Peyer's patch (tissue), 4 donors: ENCODE measurements at regions not wholly inside any gene's neighbourhood (a gene's known extent, or its start where the extent isn't known, plus 50 kb on each side); places are given as distances from the start of the nearest gene placed in this dataset.

ENCODE experiments used
- DNase-seq, 3 donors: peaks; one replicate each; pipeline ENCODE4 v3.0.0-alpha.2; 2017 to 2019
- H3K27ac ChIP-seq, 4 donors: fragments of 200-600 bp; sonication (generic); one replicate each; pipeline ENCODE4 v1.5.1; 2016 to 2019
- H3K27me3 ChIP-seq, 2 donors: fragments of 200-600 bp; sonication (generic); one replicate each; pipeline ENCODE4 v1.5.1; 2019
- H3K36me3 ChIP-seq, 3 donors: fragments of 200-600 bp; sonication (generic); one replicate each; pipeline ENCODE4 v1.5.1; 2016 to 2019
- H3K4me1 ChIP-seq, 4 donors: fragments of 200-600 bp; sonication (generic); one replicate each; pipeline ENCODE4 v1.5.1; 2016 to 2019
- H3K4me3 ChIP-seq, 4 donors: fragments of 200-600 bp; sonication (generic); 1 replicate in 3 of 4; 2 replicates in 1 of 4; pipeline ENCODE4 v1.5.1; 2016 to 2019; ENCODE audit warnings: mild to moderate bottlenecking in 1 of 4
- H3K9me3 ChIP-seq, 4 donors: fragments of 200-600 bp; sonication (generic); one replicate each; pipeline ENCODE4 v1.5.1; 2016 to 2019; ENCODE audit warnings: mild to moderate bottlenecking in 1 of 4
- CTCF ChIP-seq, 6 experiments: fragments of 450-650 bp in 4 of 6; fragments of 200-600 bp in 2 of 6; sonication (generic) in 1 of 6; IDR thresholded peaks; one replicate each; pipeline ENCODE4 v1.5.1; 2017 to 2019; ENCODE audit warnings: antibody characterized with exemption in 6 of 6, mild to moderate bottlenecking in 3 of 6, moderate library complexity in 1 of 6
- POLR2A ChIP-seq, 2 donors: fragments of 450-650 bp; IDR thresholded peaks; one replicate each; pipeline ENCODE4 v1.5.1; 2017; ENCODE audit warnings: antibody characterized with exemption in 2 of 2, mild to moderate bottlenecking in 2 of 2, moderate library complexity in 2 of 2

- DNase-seq: no peak
- TF ChIP-seq CTCF (IDR thresholded peaks at IDR 0.05) (no peak), POLR2A (IDR thresholded peaks at IDR 0.05) (no peak)
- Histone ChIP-seq H3K27me3 (no peaks in the 10 kb centered on the region), H3K27ac (no peak overlapping the region), H3K4me1 (no peaks in the 10 kb centered on the region), H3K9me3 (peaks cover 0 to 4% (median 0%) of the 10 kb centered on the region in 4 donors), H3K36me3 (no peaks in the 10 kb centered on the region), H3K4me3 (no peak overlapping the region)
Observed at GRCh38 chr1:4324525-4324924, 329.9 kb upstream of the AJAP1 start.

GRCh38 chr1:4327142-4327541, 327.3 kb upstream of the AJAP1 start:
- DNase-seq: no peak
- Histone ChIP-seq H3K9me3 (no peaks in the 10 kb centered on the region), H3K27me3 (no peaks in the 10 kb centered on the region), H3K36me3 (no peaks in the 10 kb centered on the region), H3K4me3 (no peak overlapping the region), H3K4me1 (no peaks in the 10 kb centered on the region), H3K27ac (no peak overlapping the region)
- TF ChIP-seq POLR2A (IDR thresholded peaks at IDR 0.05): no peak
- no peak for TF ChIP-seq CTCF (IDR thresholded peaks at IDR 0.05)

- H3K27me3 ChIP-seq: no peaks in the 10 kb centered on the region
- H3K36me3 ChIP-seq: no peaks in the 10 kb centered on the region
- H3K9me3 ChIP-seq: no peaks in the 10 kb centered on the region
- TF ChIP-seq CTCF (IDR thresholded peaks at IDR 0.05) (no peak), POLR2A (IDR thresholded peaks at IDR 0.05) (no peak)
- no peak overlapping the region for H3K27ac ChIP-seq
- no peak for DNase-seq
- H3K4me1 ChIP-seq: no peaks in the 10 kb centered on the region
- no peak overlapping the region for H3K4me3 ChIP-seq
Observed at GRCh38 chr1:4328402-4329071, 325.9 kb upstream of the AJAP1 start.

- Histone ChIP-seq H3K4me3 (no peak overlapping the region), H3K9me3 (no peaks in the 10 kb centered on the region), H3K4me1 (no peaks in the 10 kb centered on the region), H3K27me3 (no peaks in the 10 kb centered on the region), H3K36me3 (no peaks in the 10 kb centered on the region), H3K27ac (no peak overlapping the region)
- DNase-seq: no peak
- no peak for TF ChIP-seq CTCF (IDR thresholded peaks at IDR 0.05)
- no peak for TF ChIP-seq POLR2A (IDR thresholded peaks at IDR 0.05)
Observed at GRCh38 chr1:4330805-4331766, 323.3 kb upstream of the AJAP1 start.

- Histone ChIP-seq H3K4me3 (no peak overlapping the region), H3K36me3 (no peaks in the 10 kb centered on the region), H3K4me1 (no peaks in the 10 kb centered on the region), H3K27ac (no peak overlapping the region), H3K9me3 (no peaks in the 10 kb centered on the region), H3K27me3 (no peaks in the 10 kb centered on the region)
- TF ChIP-seq CTCF (IDR thresholded peaks at IDR 0.05) (no peak), POLR2A (IDR thresholded peaks at IDR 0.05) (no peak)
- no peak for DNase-seq
Observed at GRCh38 chr1:4331767-4332163, 322.6 kb upstream of the AJAP1 start.
